Heart right ventricle (tissue), 16 donors: ENCODE measurements at regions not wholly inside any gene's neighbourhood (a gene's known extent, or its start where the extent isn't known, plus 50 kb on each side); places are given as distances from the start of the nearest gene placed in this dataset.
"Not testable (repeated sequence)": the region's sequence is repeated elsewhere in the genome, so short reads cannot be mapped to it uniquely, and the experiment has no call there.

Experiments used
- ATAC-seq, 8 donors: fragments of 200-7000 bp; cut with Tn5 transposase; one replicate each; pipeline ENCODE4 v1.9.1; 2020; ENCODE audit warnings: mild to moderate bottlenecking in 8 of 8, moderate library complexity in 8 of 8, moderate number of reproducible peaks in 1 of 8
- DNase-seq, 2 donors: peaks; one replicate each; pipeline ENCODE4 v3.0.0-alpha.2; 2020
- H3K27ac ChIP-seq, 10 donors: fragments of 200-600 bp; sonication (generic) in 2 of 10; one replicate each; pipeline versions ENCODE4 v1.5.0 to v1.8.0; 2020 to 2022; ENCODE audit warnings: mild to moderate bottlenecking in 3 of 10
- H3K27me3 ChIP-seq, 7 donors: fragments of 200-600 bp; one replicate each; pipeline ENCODE4 v1.8.0; 2021 to 2022; ENCODE audit warnings: mild to moderate bottlenecking in 2 of 7
- H3K36me3 ChIP-seq, 9 donors: fragments of 200-600 bp; sonication (generic) in 1 of 9; one replicate each; pipeline versions ENCODE4 v1.5.0 to v1.8.0; 2020 to 2022; ENCODE audit warnings: mild to moderate bottlenecking in 2 of 9
- H3K4me1 ChIP-seq, 9 donors: fragments of 200-600 bp; sonication (generic) in 1 of 9; one replicate each; pipeline versions ENCODE4 v1.5.0 to v1.8.0; 2020 to 2022; ENCODE audit warnings: mild to moderate bottlenecking in 4 of 9
- H3K4me3 ChIP-seq, 10 donors: fragments of 200-600 bp; sonication (generic) in 2 of 10; one replicate each; pipeline versions ENCODE4 v1.5.0 to v1.8.0; 2020 to 2022; ENCODE audit warnings: mild to moderate bottlenecking in 7 of 10, moderate library complexity in 2 of 10
- H3K9me3 ChIP-seq, 11 donors: fragments of 200-600 bp in 10 of 11; sonication (generic) in 2 of 11; one replicate each; pipeline versions ENCODE4 v1.5.0 to v1.8.0; 2013 to 2022; ENCODE audit warnings: mild to moderate bottlenecking in 2 of 11, control low read depth in 1 of 11, moderate library complexity in 1 of 11
- WGBS, 2 donors: extraction: QIAGEN DNeasy Blood & Tissue Kit; methylation state at CpG; one replicate each; pipeline ENCODE4 v1.1.7; 2013; ENCODE audit warnings: inconsistent platforms in 1 of 2; 5-methylcytosine and 5-hydroxymethylcytosine counted together
- intact Hi-C, 10 donors: fragments of 100-400 bp; cut with DNase I; formaldehyde crosslinking; loops; one replicate each; pipeline versions ENCODE4 v1.11.1 to v1.14.2; 2022
- TF ChIP-seq, protein P1 (sequence below), 9 donors: fragments of 200-600 bp; sonication (generic) in 2 of 9; IDR thresholded peaks; one replicate each; pipeline versions ENCODE4 v1.5.0 to v1.8.0; 2021 to 2022; ENCODE audit warnings: antibody characterized with exemption in 9 of 9, mild to moderate bottlenecking in 5 of 9, moderate library complexity in 1 of 9
- donor health status: Arrhythmogenic right ventricular cardiomyopathy.
- donor health status: ischemic (EF 13 %, LVEDD 7.1; RV severe dilation, severe dysfunction).
- donor health status: healthy with polysubstance abuse.
- donor health status: DM: no; HTN: yes; CAD: no.
- donor health status: DM: no; HTN: no; CAD: no.
- donor health status: ischemic (EF 25% LVEDD 6.9; RV normal size, moderate dysfunction).
- donor health status: ischemic (EF 25% LVEDD 5.7; RV mildly dilated, moderate dysfunction).
- donor health status: healthy.
- donor health status: DM: yes; HTN: yes; CAD: no.
- donor health status: Ischemic cardiomyopathy.
- donor health status: ischemic (EF 35%, LVEDD 5.7; RV mildly dilated, moderate dysfunction).
- donor health status: nonischemic (EF 11% LVEDD 7.7; RV severe dilation, severe dysfunction).
- donor health status: DM: yes; HTN: yes; CAD: no.
- donor health status: PGD.
- donor health status: ischemic (EF 29% LVEDD 5.4; RV normal size, mild dysfunction).
- donor health status: nonischemic (EF 23%, LVEDD 6.1; RV moderate dilation, normal function).

DNA sequence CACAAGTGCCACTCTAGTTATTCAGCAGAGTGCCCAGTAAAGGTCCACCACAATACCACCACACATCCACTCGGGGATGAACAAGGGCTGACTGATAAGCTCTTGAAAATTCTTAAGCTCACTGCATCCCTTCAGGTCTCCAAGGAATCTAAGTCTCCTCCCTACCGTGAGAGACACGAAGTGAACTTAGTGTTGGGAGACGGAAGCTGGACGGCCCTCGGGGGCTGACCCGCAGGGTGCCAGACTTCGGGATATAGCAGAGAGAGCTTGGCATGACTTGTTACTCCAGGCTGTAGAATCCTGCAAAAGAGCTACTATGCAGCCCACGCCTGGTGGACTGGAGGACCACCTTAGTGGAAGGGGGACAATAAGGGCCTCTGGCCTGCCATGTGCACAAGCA, 75.1 kb downstream of the LYZL1 start:
- DNase-seq, H3K27ac ChIP-seq, H3K4me1 ChIP-seq, ATAC-seq, H3K36me3 ChIP-seq, H3K27me3 ChIP-seq, H3K4me3 ChIP-seq, H3K9me3 ChIP-seq, intact Hi-C loops: not testable (repeated sequence)
- 77 to 86% methylated on average over 9 of the region's 9 CpGs for WGBS, 2 donors

DNA sequence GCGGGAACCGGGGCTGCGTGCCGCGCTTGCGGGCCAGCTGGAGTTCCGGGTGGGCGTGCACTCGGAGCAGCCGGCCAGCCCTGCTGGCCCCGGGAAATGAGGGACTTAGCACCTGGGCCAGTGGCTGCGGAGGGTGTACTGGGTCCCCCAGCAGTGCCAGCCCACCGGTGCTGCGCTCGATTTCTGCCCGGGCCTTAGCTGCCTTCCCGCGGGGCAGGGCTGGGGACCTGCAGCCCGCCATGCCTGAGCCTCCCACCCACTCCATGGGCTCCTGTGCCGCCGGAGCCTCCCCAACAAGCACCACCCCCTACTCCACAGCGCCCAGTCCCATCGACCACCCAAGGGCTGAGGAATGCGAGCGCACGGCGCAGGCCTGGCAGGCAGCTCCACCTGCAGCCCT, 77.3 kb downstream of the LYZL1 start:
- intact Hi-C loops, ATAC-seq, H3K4me1 ChIP-seq, DNase-seq, H3K36me3 ChIP-seq, H3K27ac ChIP-seq, H3K4me3 ChIP-seq, H3K9me3 ChIP-seq: not testable (repeated sequence)
- WGBS, 2 donors, result 90 to 93% methylated on average over 17 to 27 of the region's 27 CpGs
- H3K27me3 ChIP-seq, result peaks cover 0 to 14% (median 0%) of the 10 kb centered on the region in 7 donors

DNA sequence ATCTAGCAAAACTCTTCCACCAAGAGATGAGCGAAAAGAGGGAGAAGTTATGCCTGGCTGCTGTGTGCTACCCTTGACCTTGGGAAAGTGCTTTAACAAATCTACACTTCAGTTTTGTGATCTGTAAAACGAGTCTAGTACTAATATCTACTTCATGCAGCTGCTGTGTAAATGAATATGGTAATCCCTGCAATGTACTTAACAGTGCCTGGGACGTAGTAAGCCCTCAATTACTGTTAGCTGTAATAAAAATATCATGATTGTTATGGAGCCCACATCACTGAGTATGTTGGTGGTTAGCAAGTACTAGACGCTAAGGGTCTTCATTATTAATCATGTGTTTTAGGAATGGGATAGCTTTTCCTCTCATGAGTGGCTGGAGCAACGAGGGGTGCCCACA, 80.5 kb downstream of the LYZL1 start:
- Histone ChIP-seq H3K9me3 (no peaks in the 10 kb centered on the region), H3K4me3 (no peak overlapping the region), H3K27ac (no peak overlapping the region), H3K4me1 (peaks cover 0 to 9% (median 5%) of the 10 kb centered on the region in 9 donors), H3K36me3 (no peaks in the 10 kb centered on the region), H3K27me3 (peaks cover 0 to 14% (median 0%) of the 10 kb centered on the region in 7 donors)
- 75 to 79% methylated on average over 5 of the region's 5 CpGs for WGBS, 2 donors
- no peak for ATAC-seq
- intact Hi-C loops, result no loop called here
- DNase-seq, result no peak
- TF ChIP-seq, protein P1, sequence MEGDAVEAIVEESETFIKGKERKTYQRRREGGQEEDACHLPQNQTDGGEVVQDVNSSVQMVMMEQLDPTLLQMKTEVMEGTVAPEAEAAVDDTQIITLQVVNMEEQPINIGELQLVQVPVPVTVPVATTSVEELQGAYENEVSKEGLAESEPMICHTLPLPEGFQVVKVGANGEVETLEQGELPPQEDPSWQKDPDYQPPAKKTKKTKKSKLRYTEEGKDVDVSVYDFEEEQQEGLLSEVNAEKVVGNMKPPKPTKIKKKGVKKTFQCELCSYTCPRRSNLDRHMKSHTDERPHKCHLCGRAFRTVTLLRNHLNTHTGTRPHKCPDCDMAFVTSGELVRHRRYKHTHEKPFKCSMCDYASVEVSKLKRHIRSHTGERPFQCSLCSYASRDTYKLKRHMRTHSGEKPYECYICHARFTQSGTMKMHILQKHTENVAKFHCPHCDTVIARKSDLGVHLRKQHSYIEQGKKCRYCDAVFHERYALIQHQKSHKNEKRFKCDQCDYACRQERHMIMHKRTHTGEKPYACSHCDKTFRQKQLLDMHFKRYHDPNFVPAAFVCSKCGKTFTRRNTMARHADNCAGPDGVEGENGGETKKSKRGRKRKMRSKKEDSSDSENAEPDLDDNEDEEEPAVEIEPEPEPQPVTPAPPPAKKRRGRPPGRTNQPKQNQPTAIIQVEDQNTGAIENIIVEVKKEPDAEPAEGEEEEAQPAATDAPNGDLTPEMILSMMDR (IDR thresholded peaks at IDR 0.05), result no peak

DNA sequence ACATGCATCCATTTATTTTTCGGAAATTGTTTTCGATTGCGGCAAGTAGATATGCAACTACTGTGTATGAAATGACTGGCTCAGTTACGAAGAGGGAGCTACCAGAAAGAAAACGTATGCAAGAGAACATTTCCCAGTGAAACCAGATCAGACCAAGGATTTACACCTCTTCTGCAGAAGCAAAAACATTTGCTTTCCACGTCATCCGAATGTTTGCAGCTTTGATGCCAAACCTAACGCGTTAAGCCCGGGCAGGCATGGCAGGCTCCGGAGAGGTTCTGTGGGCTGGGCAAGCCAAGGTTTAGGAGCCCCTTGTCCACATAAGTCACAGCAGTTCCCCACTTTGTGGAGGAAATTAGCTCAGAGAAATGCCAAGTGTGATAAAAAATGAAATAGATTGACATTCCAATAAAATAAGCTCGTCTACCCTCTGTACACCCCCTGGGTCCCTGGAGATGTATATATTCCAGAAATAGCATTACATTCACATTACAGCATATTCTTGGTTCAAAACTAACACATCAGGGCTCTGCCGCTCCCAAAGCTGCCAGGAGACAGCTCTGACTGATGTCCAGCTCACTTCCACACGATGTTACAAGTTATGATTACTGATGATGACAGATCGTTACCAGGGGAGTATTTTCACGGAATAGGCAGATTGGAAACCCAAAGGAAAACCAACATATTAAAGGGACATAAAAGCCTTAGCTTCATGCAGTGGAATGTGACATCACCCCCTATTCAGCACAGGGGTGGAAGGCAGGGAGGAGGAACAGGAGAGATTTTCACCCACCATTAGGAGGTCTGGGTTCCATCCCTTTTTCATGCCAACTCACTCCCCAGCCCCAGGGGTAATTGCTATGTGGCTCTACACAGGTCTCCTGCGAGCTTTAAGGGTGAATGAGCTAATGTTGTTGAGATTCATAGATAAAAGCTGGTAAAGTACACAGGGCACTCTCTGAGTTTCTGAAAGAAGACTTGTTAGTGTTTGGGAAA, 81.5 kb downstream of the LYZL1 start:
- no peak overlapping the region for H3K27ac ChIP-seq
- WGBS, 2 donors, result 44 to 46% methylated on average over 17 of the region's 17 CpGs
- H3K9me3 ChIP-seq, result no peaks in the 10 kb centered on the region
- peaks cover 0 to 9% (median 5%) of the 10 kb centered on the region in 9 donors for H3K4me1 ChIP-seq
- H3K4me3 ChIP-seq, result no peak overlapping the region
- TF ChIP-seq, protein P1 (IDR thresholded peaks at IDR 0.05), result no peak
- H3K27me3 ChIP-seq, result peaks cover 0 to 14% (median 0%) of the 10 kb centered on the region in 7 donors
- intact Hi-C loops, result no loop called here
- no peaks in the 10 kb centered on the region for H3K36me3 ChIP-seq
- DNase-seq (no peak), ATAC-seq (peak in 1 of 8 donors; percentile 53)

DNA sequence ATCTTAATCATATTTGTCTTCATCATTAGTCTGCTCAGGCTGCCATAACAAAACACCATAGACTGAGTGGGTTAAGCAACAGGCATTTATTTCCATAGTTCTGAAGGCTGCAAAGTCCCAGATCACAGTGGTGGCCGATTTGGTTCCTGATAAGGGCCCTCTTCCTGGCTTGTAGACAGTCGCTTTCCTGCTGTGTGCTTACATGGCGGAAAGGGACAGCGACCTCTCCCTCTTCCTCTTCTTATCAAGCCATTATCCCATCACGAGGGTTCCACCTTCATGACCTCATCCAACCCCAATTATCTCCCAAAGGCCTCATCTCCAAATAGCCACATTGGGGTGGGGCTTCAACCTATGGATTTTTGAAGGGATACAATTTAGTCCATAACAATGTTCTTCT, 84.0 kb downstream of the LYZL1 start:
- WGBS, 2 donors, result 60 to 61% methylated on average over 5 of the region's 5 CpGs
- Histone ChIP-seq H3K27ac (no peak overlapping the region), H3K36me3 (no peaks in the 10 kb centered on the region), H3K4me1 (peaks cover 0 to 9% (median 5%) of the 10 kb centered on the region in 9 donors), H3K9me3 (no peaks in the 10 kb centered on the region), H3K27me3 (peaks cover 0 to 14% (median 0%) of the 10 kb centered on the region in 7 donors), H3K4me3 (no peak overlapping the region)
- DNase-seq, result no peak
- no peak for ATAC-seq
- intact Hi-C loops, result no loop called here
- TF ChIP-seq, protein P1 (IDR thresholded peaks at IDR 0.05), result no peak
